K562 (cell line): ENCODE measurements at regions not wholly inside any gene's neighbourhood (a gene's known extent, or its start where the extent isn't known, plus 50 kb on each side); places are given as distances from the start of the nearest gene placed in this dataset.

Experiments
- ARHGAP35 ChIP-seq: fragments of 450-650 bp; IDR thresholded peaks from 2 replicates; pipeline ENCODE4 v1.6.1; 2018; ENCODE audit not compliant: partially characterized antibody
- ATF3 ChIP-seq, 2 experiments: fragments of 450-650 bp in 1 of 2; sonication (generic) in 1 of 2; formaldehyde crosslinking in 1 of 2; IDR thresholded peaks in 1 of 2; conservative IDR thresholded peaks in 1 of 2; 2 replicates each; pipeline versions ENCODE4 v1.6.1 to v1.8.1; 2016 to 2023; ENCODE audit warnings: mild to moderate bottlenecking in 2 of 2, moderate library complexity in 2 of 2, inconsistent platforms in 1 of 2, missing genetic modification reagents in 1 of 2
- CHD2 ChIP-seq: IDR thresholded peaks from 2 replicates; pipeline ENCODE4 v1.6.1; 2011; ENCODE audit warnings: low read depth, low read length
- CTCF ChIP-seq, 3 experiments: IDR thresholded peaks in 2 of 3; conservative IDR thresholded peaks in 1 of 3; 2 replicates each; pipeline ENCODE4 v1.5.1; 2011 to 2012; ENCODE audit warnings: low read length in 3 of 3, mild to moderate bottlenecking in 3 of 3, control low read depth in 2 of 3, improper control_type of control experiment in 1 of 3, inconsistent platforms in 1 of 3, low read depth in 1 of 3, mixed read lengths in 1 of 3, moderate library complexity in 1 of 3; ENCODE audit not compliant: insufficient read depth in 2 of 3
- FOXK1 ChIP-seq: sonication (generic); formaldehyde crosslinking; IDR thresholded peaks from 2 replicates; pipeline ENCODE4 v1.8.0; 2022; ENCODE audit warnings: missing genetic modification reagents, mild to moderate bottlenecking, borderline replicate concordance
- KDM2B ChIP-seq: fragments of 250-450 bp; sonication (Bioruptor Pico); IDR thresholded peaks from 2 replicates; pipeline ENCODE4 v1.8.0; 2021; ENCODE audit warnings: mild to moderate bottlenecking, moderate library complexity
- MAX ChIP-seq: sonication (generic); formaldehyde crosslinking; IDR thresholded peaks from 2 replicates; pipeline ENCODE4 v1.9.0; 2022; ENCODE audit warnings: mild to moderate bottlenecking, missing genetic modification reagents
- PBX2 ChIP-seq, 2 experiments: IDR thresholded peaks in 1 of 2; conservative IDR thresholded peaks in 1 of 2; 2 replicates each; pipeline ENCODE4 v1.6.1; 2016; ENCODE audit warnings: low read depth in 2 of 2, mild to moderate bottlenecking in 1 of 2, missing compliant biosample characterization in 1 of 2, missing genetic modification characterization in 1 of 2, moderate library complexity in 1 of 2
- SIX5 ChIP-seq, 2 experiments: IDR thresholded peaks; 2 replicates each; pipeline ENCODE4 v1.6.1; 2011; ENCODE audit warnings: low read length in 2 of 2, borderline replicate concordance in 1 of 2, low read depth in 1 of 2, mild to moderate bottlenecking in 1 of 2, moderate library complexity in 1 of 2; ENCODE audit not compliant: insufficient read depth in 1 of 2
- SMARCE1 ChIP-seq: fragments of 450-650 bp; IDR thresholded peaks from 2 replicates; pipeline ENCODE4 v1.7.1; 2016; ENCODE audit warnings: mild to moderate bottlenecking
- ZC3H8 ChIP-seq: fragments of 450-650 bp; IDR thresholded peaks from 2 replicates; pipeline ENCODE4 v1.6.1; 2017
- ZNF124 ChIP-seq: sonication (generic); formaldehyde crosslinking; IDR thresholded peaks from 2 replicates; pipeline ENCODE4 v1.8.1; 2022; ENCODE audit warnings: missing genetic modification reagents

- no peak for TF ChIP-seq CHD2
- TF ChIP-seq ARHGAP35, result no peak
- TF ChIP-seq FOXK1 (CRISPR knock-in tag), result no peak
- no peak for TF ChIP-seq SIX5 (IDR thresholded peaks at IDR 0.05; ENCODE audit: borderline replicate concordance in 1 of 2, insufficient read depth in 1 of 2, low read depth in 1 of 2, low read length in 2 of 2)
- TF ChIP-seq KDM2B, result no peak
- no peak for TF ChIP-seq CTCF (IDR thresholded peaks at IDR 0.05 in 2 of 3, conservative IDR thresholded peaks at IDR 0.05 in 1 of 3; ENCODE audit: insufficient read depth in 2 of 3, low read depth in 1 of 3, low read length in 3 of 3)
- TF ChIP-seq MAX (CRISPR knock-in tag), result no peak
- no peak for TF ChIP-seq SMARCE1
- no peak for TF ChIP-seq ATF3 (IDR thresholded peaks at IDR 0.05)
- no peak for TF ChIP-seq ATF3 (CRISPR knock-in tag; conservative IDR thresholded peaks at IDR 0.05)
- TF ChIP-seq ZC3H8, result no peak
- TF ChIP-seq PBX2 (CRISPR knock-in tag; IDR thresholded peaks at IDR 0.05; ENCODE audit: low read depth), result no peak
- TF ChIP-seq PBX2 (tag; conservative IDR thresholded peaks at IDR 0.05; ENCODE audit: low read depth), result no peak
- TF ChIP-seq ZNF124 (CRISPR knock-in tag), result no peak
Measured at GRCh38 chr7:118306771-118307170, 82.3 kb downstream of the ANKRD7 start.
